Parathyroid adenoma (tissue), 2 donors: ENCODE measurements at regions not wholly inside any gene's neighbourhood (a gene's known extent, or its start where the extent isn't known, plus 50 kb on each side); places are given as distances from the start of the nearest gene placed in this dataset.
"Not testable (repeated sequence)": the region's sequence is repeated elsewhere in the genome, so short reads cannot be mapped to it uniquely, and the experiment has no call there.

Experiments used
- H2AFZ ChIP-seq: fragments of 300-600 bp; sonication (generic); one replicate; pipeline ENCODE4 v1.7.0; 2017; ENCODE audit warnings: antibody characterized with exemption, mild to moderate bottlenecking
- H3K27ac ChIP-seq: fragments of 300-600 bp; sonication (generic); one replicate; pipeline ENCODE4 v1.7.0; 2017
- H3K27me3 ChIP-seq: fragments of 300-600 bp; sonication (generic); one replicate; pipeline ENCODE4 v1.7.0; 2017; ENCODE audit warnings: low read length; ENCODE audit not compliant: control insufficient read depth, insufficient read depth
- H3K36me3 ChIP-seq: fragments of 300-600 bp; sonication (generic); one replicate; pipeline ENCODE4 v1.7.0; 2017; ENCODE audit warnings: low read length; ENCODE audit not compliant: control insufficient read depth, insufficient read depth
- H3K4me1 ChIP-seq: fragments of 300-600 bp; sonication (generic); one replicate; pipeline ENCODE4 v1.7.0; 2017; ENCODE audit warnings: control low read depth
- H3K4me2 ChIP-seq: fragments of 300-600 bp; sonication (generic); one replicate; pipeline ENCODE4 v1.7.0; 2017; ENCODE audit warnings: low read length
- H3K4me3 ChIP-seq: fragments of 300-600 bp; sonication (generic); one replicate; pipeline ENCODE4 v1.7.0; 2017; ENCODE audit warnings: low read depth, low read length
- H3K79me2 ChIP-seq: fragments of 300-600 bp; sonication (generic); one replicate; pipeline ENCODE4 v1.7.0; 2017; ENCODE audit warnings: control low read depth
- H3K9ac ChIP-seq: fragments of 300-600 bp; sonication (generic); one replicate; pipeline ENCODE4 v1.7.0; 2017; ENCODE audit warnings: mild to moderate bottlenecking
- H3K9me3 ChIP-seq: fragments of 300-600 bp; sonication (generic); one replicate; pipeline ENCODE4 v1.7.0; 2017; ENCODE audit warnings: low read length; ENCODE audit not compliant: control insufficient read depth
- TF ChIP-seq, protein P1 (sequence below): fragments of 300-600 bp; sonication (generic); IDR thresholded peaks from one replicate; pipeline ENCODE4 v1.7.0; 2017; ENCODE audit warnings: antibody characterized with exemption, mild to moderate bottlenecking
- donor health status: primary hyperparathyroidism.

DNA sequence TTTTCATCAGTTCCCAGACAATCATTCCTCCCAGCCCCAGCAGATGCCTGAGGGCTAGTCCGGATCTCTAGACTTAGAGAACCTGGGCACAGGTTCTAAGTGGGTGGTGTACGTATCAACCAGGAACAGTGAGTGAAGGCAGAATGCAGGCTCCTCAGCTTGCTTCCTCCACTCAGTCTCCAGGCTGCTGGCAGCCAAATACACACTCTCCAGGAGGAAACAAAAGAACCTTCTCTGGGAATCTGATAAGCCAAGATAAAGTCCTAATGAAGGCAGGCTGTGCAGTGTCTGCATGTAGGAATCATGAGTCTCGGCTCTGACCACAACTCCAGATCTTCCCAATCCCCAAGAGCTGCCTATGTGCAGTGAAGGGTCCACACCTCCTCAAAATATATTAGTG lies 245.7 kb downstream of the SP3 start:
- H3K36me3 ChIP-seq, result no peaks in the 10 kb centered on the region
- TF ChIP-seq, protein P1, sequence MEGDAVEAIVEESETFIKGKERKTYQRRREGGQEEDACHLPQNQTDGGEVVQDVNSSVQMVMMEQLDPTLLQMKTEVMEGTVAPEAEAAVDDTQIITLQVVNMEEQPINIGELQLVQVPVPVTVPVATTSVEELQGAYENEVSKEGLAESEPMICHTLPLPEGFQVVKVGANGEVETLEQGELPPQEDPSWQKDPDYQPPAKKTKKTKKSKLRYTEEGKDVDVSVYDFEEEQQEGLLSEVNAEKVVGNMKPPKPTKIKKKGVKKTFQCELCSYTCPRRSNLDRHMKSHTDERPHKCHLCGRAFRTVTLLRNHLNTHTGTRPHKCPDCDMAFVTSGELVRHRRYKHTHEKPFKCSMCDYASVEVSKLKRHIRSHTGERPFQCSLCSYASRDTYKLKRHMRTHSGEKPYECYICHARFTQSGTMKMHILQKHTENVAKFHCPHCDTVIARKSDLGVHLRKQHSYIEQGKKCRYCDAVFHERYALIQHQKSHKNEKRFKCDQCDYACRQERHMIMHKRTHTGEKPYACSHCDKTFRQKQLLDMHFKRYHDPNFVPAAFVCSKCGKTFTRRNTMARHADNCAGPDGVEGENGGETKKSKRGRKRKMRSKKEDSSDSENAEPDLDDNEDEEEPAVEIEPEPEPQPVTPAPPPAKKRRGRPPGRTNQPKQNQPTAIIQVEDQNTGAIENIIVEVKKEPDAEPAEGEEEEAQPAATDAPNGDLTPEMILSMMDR, result no peak

DNA sequence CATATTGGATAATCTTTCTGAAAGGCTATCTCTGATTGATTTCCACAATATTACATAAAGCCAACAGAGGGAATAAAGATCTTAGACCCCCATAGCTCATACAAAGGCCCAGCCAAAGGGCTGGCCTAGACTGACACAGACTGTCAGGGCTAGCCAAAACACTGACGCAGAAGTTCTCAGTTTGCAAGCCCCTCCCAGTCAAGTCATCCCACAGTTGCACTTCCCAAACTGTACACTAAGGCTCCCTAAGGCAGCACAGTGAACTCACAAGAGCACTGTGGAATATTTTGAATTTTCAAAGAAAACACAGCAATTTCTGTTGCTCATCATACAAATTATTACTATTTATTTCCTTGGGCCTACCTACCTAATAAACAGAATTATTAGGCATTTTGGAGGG lies 244.9 kb downstream of the SP3 start:
- Histone ChIP-seq H3K9me3 (no peaks in the 10 kb centered on the region), H3K36me3 (no peaks in the 10 kb centered on the region), H3K4me3 (no peak overlapping the region), H3K27me3 (no peaks in the 10 kb centered on the region), H3K4me2 (no peak overlapping the region), H3K9ac (no peak overlapping the region), H3K4me1 (no peaks in the 10 kb centered on the region), H3K79me2 (no peaks in the 10 kb centered on the region), H3K27ac (no peak overlapping the region), H2AFZ (peak overlapping the region; percentile 11)
- TF ChIP-seq, protein P1, result no peak

More for the DNA sequence above, 245.7 kb downstream of the SP3 start:
- Histone ChIP-seq H3K79me2 (no peaks in the 10 kb centered on the region), H3K9me3 (no peaks in the 10 kb centered on the region), H3K4me1 (no peaks in the 10 kb centered on the region), H2AFZ (no peak overlapping the region), H3K27ac (no peak overlapping the region), H3K9ac (no peak overlapping the region), H3K4me3 (no peak overlapping the region), H3K4me2 (no peak overlapping the region), H3K27me3 (no peaks in the 10 kb centered on the region)

DNA sequence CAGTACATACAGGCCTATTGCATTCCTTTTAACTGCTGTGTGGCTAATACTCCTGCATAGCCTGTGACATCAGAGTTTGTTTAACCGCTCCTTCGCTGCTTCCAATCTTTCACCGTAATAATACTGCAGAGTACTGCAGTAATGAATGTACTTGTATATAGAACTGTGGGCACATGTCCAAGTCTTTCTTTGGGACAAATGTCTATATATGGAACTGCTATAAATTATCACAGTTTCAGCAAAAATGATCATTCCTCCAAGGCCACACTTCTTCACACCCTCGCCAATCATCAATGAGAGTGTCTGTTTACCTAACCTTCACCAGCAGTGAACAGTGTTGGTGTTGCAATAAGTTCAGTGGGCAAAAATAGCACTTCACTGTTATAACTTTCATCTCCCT lies 230.4 kb downstream of the SP3 start:
- Histone ChIP-seq H3K4me1 (no peaks in the 10 kb centered on the region), H3K4me3 (no peak overlapping the region), H3K27ac (no peak overlapping the region), H3K27me3 (no peaks in the 10 kb centered on the region), H3K79me2 (no peaks in the 10 kb centered on the region), H3K9me3 (no peaks in the 10 kb centered on the region), H2AFZ (no peak overlapping the region), H3K9ac (no peak overlapping the region), H3K4me2 (no peak overlapping the region), H3K36me3 (no peaks in the 10 kb centered on the region)
- TF ChIP-seq, protein P1, result no peak

DNA sequence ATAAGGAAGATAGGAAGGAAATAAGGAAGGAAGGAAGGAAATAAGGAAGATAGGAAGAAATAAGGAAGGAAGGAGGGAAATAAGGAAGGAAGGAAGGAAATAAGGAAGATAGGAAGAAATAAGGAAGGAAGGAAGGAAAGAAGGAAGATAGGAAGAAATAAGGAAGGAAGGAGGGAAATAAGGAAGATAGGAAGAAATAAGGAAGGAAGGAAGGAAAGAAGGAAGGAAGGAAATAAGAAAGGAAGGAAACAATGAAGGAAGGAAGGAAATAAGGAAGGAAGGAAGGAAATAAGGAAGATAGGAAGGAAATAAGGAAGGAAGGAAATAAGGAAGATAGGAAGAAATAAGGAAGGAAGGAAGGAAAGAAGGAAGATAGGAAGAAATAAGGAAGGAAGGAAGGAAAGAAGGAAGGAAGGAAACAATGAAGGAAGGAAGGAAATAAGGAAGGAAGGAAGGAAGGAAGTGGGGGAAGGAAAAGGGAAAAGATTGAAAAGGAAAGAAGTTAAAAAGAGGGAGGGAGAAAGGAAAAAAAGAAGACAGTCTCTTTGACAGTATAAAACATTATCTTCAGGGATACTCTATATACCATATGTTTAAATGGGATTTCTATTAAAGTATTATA lies 227.1 kb downstream of the SP3 start:
- not testable (repeated sequence) for H3K27me3 ChIP-seq, H3K4me1 ChIP-seq, H3K27ac ChIP-seq, H3K79me2 ChIP-seq, H3K4me2 ChIP-seq, H3K9ac ChIP-seq, H3K4me3 ChIP-seq, H2AFZ ChIP-seq, H3K36me3 ChIP-seq, H3K9me3 ChIP-seq

DNA sequence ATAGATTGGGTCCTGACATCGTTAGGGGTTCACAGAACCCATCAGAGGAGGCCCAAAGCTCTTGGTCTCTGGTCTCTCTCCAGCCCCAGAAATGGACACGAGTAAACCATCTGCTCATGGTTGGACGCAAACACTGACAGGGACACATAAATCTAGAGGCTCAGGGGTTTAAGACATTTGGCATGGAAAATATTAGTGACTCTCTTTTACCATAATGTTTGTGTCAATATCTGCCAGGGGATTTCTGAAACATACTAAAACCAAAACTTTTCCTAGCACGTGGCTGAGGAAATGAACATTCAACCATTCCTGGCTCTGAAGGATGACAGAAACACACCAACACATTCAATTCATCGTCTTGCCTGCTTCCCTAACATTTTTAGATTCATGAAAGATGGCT lies 226.2 kb downstream of the SP3 start:
- H2AFZ ChIP-seq, result no peak overlapping the region
- H3K27me3 ChIP-seq, result no peaks in the 10 kb centered on the region
- no peak overlapping the region for H3K27ac ChIP-seq
- H3K9me3 ChIP-seq, result no peaks in the 10 kb centered on the region
- H3K9ac ChIP-seq, result no peak overlapping the region
- H3K79me2 ChIP-seq, result no peaks in the 10 kb centered on the region
- no peak overlapping the region for H3K4me2 ChIP-seq
- no peak overlapping the region for H3K4me3 ChIP-seq
- no peaks in the 10 kb centered on the region for H3K36me3 ChIP-seq
- TF ChIP-seq, protein P1, result no peak
- H3K4me1 ChIP-seq, result no peaks in the 10 kb centered on the region
